GM12878 (cell line): ENCODE measurements at regions not wholly inside any gene's neighbourhood (a gene's known extent, or its start where the extent isn't known, plus 50 kb on each side); places are given as distances from the start of the nearest gene placed in this dataset.

Source experiments
- BACH1 ChIP-seq: fragments of 450-650 bp; IDR thresholded peaks from 2 replicates; pipeline ENCODE4 v1.6.1; 2017; ENCODE audit warnings: mild to moderate bottlenecking, borderline replicate concordance
- CEBPB ChIP-seq, 2 experiments: fragments of 150-350 bp in 1 of 2; IDR thresholded peaks; 2 replicates each; pipeline ENCODE4 v1.6.1; 2012 to 2014; ENCODE audit warnings: low read depth in 2 of 2, low read length in 2 of 2, borderline replicate concordance in 1 of 2, inconsistent platforms in 1 of 2
- CUX1 ChIP-seq: IDR thresholded peaks from 2 replicates; pipeline ENCODE4 v1.6.1; 2012; ENCODE audit warnings: improper control_type of control experiment, low read depth, low read length; ENCODE audit not compliant: insufficient replicate concordance
- JUNB ChIP-seq: IDR thresholded peaks from 2 replicates; pipeline ENCODE4 v1.6.1; 2016; ENCODE audit warnings: antibody characterized with exemption, mild to moderate bottlenecking
- JUND ChIP-seq: IDR thresholded peaks from 2 replicates; pipeline ENCODE4 v1.6.1; 2012; ENCODE audit warnings: low read depth, mild to moderate bottlenecking, low read length, improper control_type of control experiment, moderate library complexity
- POLR2A ChIP-seq: IDR thresholded peaks from 2 replicates; pipeline ENCODE4 v1.6.1; 2011; ENCODE audit warnings: low read depth, mild to moderate bottlenecking, low read length
- RAD21 ChIP-seq: IDR thresholded peaks from 2 replicates; pipeline ENCODE4 v1.6.1; 2011; ENCODE audit warnings: mild to moderate bottlenecking, low read depth, low read length, moderate library complexity; ENCODE audit not compliant: insufficient read depth
- RBBP5 ChIP-seq: fragments of 200-600 bp; sonication (generic); conservative IDR thresholded peaks from 2 replicates; pipeline ENCODE4 v1.6.1; 2016
- USF2 ChIP-seq: IDR thresholded peaks from 2 replicates; pipeline ENCODE4 v1.6.1; 2011; ENCODE audit warnings: low read depth, low read length, improper control_type of control experiment, borderline replicate concordance

DNA sequence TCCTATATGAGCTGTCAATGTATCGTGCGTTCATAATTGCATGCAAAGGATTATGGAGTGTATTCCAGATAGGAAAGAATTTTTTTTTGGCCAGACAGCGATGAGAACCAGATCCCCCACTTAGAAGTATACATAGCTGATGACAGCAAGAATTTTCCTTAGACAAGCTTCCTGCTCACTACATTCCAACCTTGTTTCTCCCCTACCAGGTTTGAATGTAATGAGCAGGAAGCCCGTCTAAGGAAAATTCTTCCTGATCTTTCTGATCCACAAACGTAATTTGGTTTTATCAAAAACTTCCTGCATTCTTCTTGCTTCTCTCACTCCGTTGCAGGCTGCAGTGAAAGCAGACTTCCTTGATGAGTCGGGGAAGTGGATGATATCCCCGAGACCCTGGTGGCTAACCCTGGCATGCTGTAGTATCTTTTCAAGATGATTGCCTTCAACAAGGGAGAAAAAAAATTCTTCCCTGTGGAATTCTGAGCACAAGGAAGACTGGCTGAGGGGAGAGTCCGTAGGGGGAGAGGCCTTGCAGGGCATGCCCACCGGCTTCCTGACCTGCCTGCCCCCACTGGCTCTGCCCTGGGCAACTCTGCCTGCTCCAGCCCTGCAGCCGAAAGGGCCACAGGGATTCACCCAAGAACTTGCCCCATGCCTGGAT, 243.1 kb downstream of the TLE3 start (continued):
- TF ChIP-seq RAD21 (no peak), USF2 (no peak), BACH1 (no peak), RBBP5 (no peak), CUX1 (no peak), POLR2A (no peak), JUNB (no peak), JUND (no peak), CEBPB (IDR thresholded peaks at IDR 0.05; ENCODE audit: borderline replicate concordance in 1 of 2, low read depth in 2 of 2, low read length in 2 of 2) (no peak)
